ENCODE measurements at regions not wholly inside any gene's neighbourhood (a gene's known extent, or its start where the extent isn't known, plus 50 kb on each side); places are given as distances from the start of the nearest gene placed in this dataset.

- no peaks in the 10 kb centered on the region for H3K36me3 Mint-ChIP-seq (ENCODE audit: low read depth)
- H3K27me3 Mint-ChIP-seq (ENCODE audit: low read depth) = no peaks in the 10 kb centered on the region
- H3K27ac Mint-ChIP-seq = peak overlapping the region; percentile 79 to 97 (median 94)
- H3K4me1 Mint-ChIP-seq = peaks cover 18% of the 10 kb centered on the region
- H3K9me3 Mint-ChIP-seq = no peaks in the 10 kb centered on the region
- TF ChIP-seq, protein P1, sequence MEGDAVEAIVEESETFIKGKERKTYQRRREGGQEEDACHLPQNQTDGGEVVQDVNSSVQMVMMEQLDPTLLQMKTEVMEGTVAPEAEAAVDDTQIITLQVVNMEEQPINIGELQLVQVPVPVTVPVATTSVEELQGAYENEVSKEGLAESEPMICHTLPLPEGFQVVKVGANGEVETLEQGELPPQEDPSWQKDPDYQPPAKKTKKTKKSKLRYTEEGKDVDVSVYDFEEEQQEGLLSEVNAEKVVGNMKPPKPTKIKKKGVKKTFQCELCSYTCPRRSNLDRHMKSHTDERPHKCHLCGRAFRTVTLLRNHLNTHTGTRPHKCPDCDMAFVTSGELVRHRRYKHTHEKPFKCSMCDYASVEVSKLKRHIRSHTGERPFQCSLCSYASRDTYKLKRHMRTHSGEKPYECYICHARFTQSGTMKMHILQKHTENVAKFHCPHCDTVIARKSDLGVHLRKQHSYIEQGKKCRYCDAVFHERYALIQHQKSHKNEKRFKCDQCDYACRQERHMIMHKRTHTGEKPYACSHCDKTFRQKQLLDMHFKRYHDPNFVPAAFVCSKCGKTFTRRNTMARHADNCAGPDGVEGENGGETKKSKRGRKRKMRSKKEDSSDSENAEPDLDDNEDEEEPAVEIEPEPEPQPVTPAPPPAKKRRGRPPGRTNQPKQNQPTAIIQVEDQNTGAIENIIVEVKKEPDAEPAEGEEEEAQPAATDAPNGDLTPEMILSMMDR (IDR thresholded peaks at IDR 0.05; ENCODE audit: unreplicated experiment in 3 of 3) = no peak
- no peak overlapping the region for H3K4me3 Mint-ChIP-seq
Measured at GRCh38 chr6:139608466-139609261, 234.2 kb upstream of the CITED2 start.

- peaks cover 18% of the 10 kb centered on the region for H3K4me1 Mint-ChIP-seq
- H3K27ac Mint-ChIP-seq = no peak overlapping the region
- TF ChIP-seq, protein P1 (IDR thresholded peaks at IDR 0.05; ENCODE audit: unreplicated experiment in 3 of 3) = no peak
- H3K36me3 Mint-ChIP-seq (ENCODE audit: low read depth) = no peaks in the 10 kb centered on the region
- H3K27me3 Mint-ChIP-seq (ENCODE audit: low read depth) = no peaks in the 10 kb centered on the region
- H3K4me3 Mint-ChIP-seq = no peak overlapping the region
- H3K9me3 Mint-ChIP-seq = no peaks in the 10 kb centered on the region
Measured at GRCh38 chr6:139605350-139605749, 230.9 kb upstream of the CITED2 start.

DNA sequence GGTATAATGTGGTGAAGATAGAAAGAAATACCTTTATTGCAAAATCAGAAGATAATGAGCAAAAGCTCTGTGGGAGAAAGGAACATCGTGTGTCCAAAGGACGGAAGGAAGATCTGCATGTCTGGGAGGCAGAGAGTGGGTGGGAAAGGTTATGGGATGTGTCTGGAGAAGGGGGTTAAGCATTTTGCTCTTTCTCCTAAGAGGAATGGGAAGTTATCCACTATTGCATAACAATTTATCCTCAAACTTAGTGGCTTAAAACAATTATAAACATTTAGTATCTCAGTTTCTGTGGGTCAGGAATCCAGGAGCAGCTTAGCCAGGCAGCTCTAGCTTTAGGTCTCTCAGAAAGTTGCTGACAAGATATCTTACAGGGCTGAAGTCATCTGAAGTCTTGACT lies 229.1 kb upstream of the CITED2 start:
- H3K27ac Mint-ChIP-seq = peak overlapping the region in 2 of 3 experiments; percentile 1 to 37

GRCh38 chr6:139602577-139602976 lies 228.1 kb upstream of the CITED2 start:
- Mint-ChIP-seq H3K4me1 (peaks cover 14% of the 10 kb centered on the region), H3K36me3 (ENCODE audit: low read depth) (no peaks in the 10 kb centered on the region), H3K27ac (no peak overlapping the region), H3K9me3 (no peaks in the 10 kb centered on the region), H3K4me3 (no peak overlapping the region), H3K27me3 (ENCODE audit: low read depth) (no peaks in the 10 kb centered on the region)
- TF ChIP-seq, protein P1 (IDR thresholded peaks at IDR 0.05; ENCODE audit: unreplicated experiment in 3 of 3) = no peak

More for the DNA sequence above, 229.1 kb upstream of the CITED2 start:
- Mint-ChIP-seq H3K9me3 (no peaks in the 10 kb centered on the region), H3K4me3 (no peak overlapping the region), H3K36me3 (ENCODE audit: low read depth) (no peaks in the 10 kb centered on the region), H3K27me3 (ENCODE audit: low read depth) (no peaks in the 10 kb centered on the region), H3K4me1 (peaks cover 16% of the 10 kb centered on the region)
- TF ChIP-seq, protein P1 (IDR thresholded peaks at IDR 0.05; ENCODE audit: unreplicated experiment in 3 of 3) = no peak

DNA sequence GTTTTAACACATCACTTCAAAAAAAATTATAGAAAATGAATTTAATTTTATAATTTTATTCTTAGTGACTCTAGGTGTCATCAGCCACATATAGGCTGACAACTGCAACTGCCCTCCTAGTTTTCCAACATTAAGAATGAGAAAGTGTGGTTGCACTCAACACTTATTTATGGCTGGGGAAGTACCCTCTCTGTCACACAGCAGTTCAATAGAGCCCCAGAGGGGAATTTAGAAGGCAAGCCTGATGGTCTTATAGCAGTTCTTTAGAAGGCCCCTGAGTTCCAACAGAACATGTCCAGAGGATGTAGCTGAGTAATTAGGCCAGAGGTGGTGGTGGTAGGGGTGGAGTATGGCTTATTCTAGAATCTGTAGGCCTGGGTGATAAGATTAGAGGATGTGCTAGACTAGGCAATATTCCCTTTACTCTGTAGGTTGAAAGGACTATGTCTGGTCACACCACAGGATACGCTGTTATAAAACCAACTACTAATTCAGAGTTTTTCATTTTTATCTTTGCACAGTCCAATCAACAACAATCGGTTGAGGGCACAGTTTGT lies 226.5 kb upstream of the CITED2 start:
- peaks cover 22% of the 10 kb centered on the region for H3K4me1 Mint-ChIP-seq
- no peaks in the 10 kb centered on the region for H3K9me3 Mint-ChIP-seq
- TF ChIP-seq, protein P1 (IDR thresholded peaks at IDR 0.05; ENCODE audit: unreplicated experiment in 3 of 3) = no peak

More for the DNA sequence above, 226.5 kb upstream of the CITED2 start:
- no peak overlapping the region for H3K4me3 Mint-ChIP-seq
- no peaks in the 10 kb centered on the region for H3K36me3 Mint-ChIP-seq (ENCODE audit: low read depth)
- no peak overlapping the region for H3K27ac Mint-ChIP-seq
- no peaks in the 10 kb centered on the region for H3K27me3 Mint-ChIP-seq (ENCODE audit: low read depth)

Data from nephron (organoid).